Neutrophil (primary cell): ENCODE measurements at regions not wholly inside any gene's neighbourhood (a gene's known extent, or its start where the extent isn't known, plus 50 kb on each side); places are given as distances from the start of the nearest gene placed in this dataset.

Experiments used
- H3K27ac ChIP-seq: fragments of 200-600 bp; sonication (generic); 2 replicates; pipeline ENCODE4 v1.5.1; 2016; ENCODE audit warnings: mild to moderate bottlenecking, moderate library complexity
- H3K27me3 ChIP-seq: fragments of 200-600 bp; sonication (generic); 2 replicates; pipeline ENCODE4 v1.6.0; 2016; ENCODE audit warnings: mild to moderate bottlenecking
- H3K36me3 ChIP-seq: fragments of 200-600 bp; sonication (generic); 2 replicates; pipeline ENCODE4 v1.5.1; 2017
- H3K4me1 ChIP-seq, 2 experiments: fragments of 200-600 bp in 1 of 2; sonication (generic) in 1 of 2; 1 replicate in 1 of 2; 2 replicates in 1 of 2; pipeline versions ENCODE4 v1.5.1 to v1.6.1; 2013 to 2016; ENCODE audit warnings: low read depth in 1 of 2, low read length in 1 of 2, mild to moderate bottlenecking in 1 of 2, moderate library complexity in 1 of 2; ENCODE audit not compliant: control insufficient read depth in 1 of 2, insufficient read depth in 1 of 2
- H3K4me3 ChIP-seq, 2 experiments: fragments of 200-600 bp in 1 of 2; sonication (generic) in 1 of 2; 1 replicate in 1 of 2; 2 replicates in 1 of 2; pipeline ENCODE4 v1.5.1; 2013 to 2016; ENCODE audit warnings: low read depth in 1 of 2, low read length in 1 of 2, mild to moderate bottlenecking in 1 of 2, moderate library complexity in 1 of 2
- H3K9me3 ChIP-seq: fragments of 200-600 bp; sonication (generic); 2 replicates; pipeline ENCODE4 v1.5.1; 2016
- CTCF ChIP-seq: fragments of 200-600 bp; sonication (generic); IDR thresholded peaks from 2 replicates; pipeline ENCODE4 v1.5.1; 2016; ENCODE audit warnings: antibody characterized with exemption

GRCh38 chr16:79725051-79725450, 124.5 kb upstream of the MAF start:
- Histone ChIP-seq H3K4me3 (no peak overlapping the region), H3K9me3 (no peaks in the 10 kb centered on the region), H3K36me3 (no peaks in the 10 kb centered on the region), H3K27ac (no peak overlapping the region), H3K27me3 (no peaks in the 10 kb centered on the region), H3K4me1 (no peaks in the 10 kb centered on the region)
- TF ChIP-seq CTCF, result no peak

DNA sequence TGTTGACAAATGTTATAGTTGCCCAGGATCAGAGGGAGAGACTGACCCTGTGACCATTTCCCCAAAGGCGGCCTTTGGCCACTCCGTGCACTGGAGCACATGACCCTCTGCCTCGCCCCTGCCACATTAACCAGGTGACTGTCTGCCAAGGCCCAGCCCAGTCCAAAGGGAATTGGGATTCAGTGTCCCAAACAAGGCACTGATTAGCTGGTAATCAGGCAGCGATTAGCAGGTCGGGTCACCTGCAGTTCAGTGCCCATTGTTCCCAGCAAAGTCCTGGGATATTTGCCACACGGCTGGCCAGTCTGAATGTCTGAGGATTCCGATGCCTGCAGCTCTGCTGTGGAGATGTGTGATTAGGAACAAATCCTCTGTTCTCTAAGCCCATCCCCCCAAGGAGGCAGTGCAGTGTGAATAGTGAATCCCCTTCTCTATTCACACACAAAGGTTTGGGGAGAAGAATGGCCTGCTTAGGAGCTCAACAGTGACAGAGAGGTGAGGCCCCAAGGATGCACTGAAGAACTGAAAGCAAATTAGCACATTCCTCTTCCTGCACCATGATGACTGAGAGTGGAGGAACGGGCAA, 123.1 kb upstream of the MAF start:
- Histone ChIP-seq H3K4me1 (no peaks in the 10 kb centered on the region), H3K4me3 (no peak overlapping the region), H3K27ac (no peak overlapping the region), H3K36me3 (no peaks in the 10 kb centered on the region), H3K9me3 (no peaks in the 10 kb centered on the region), H3K27me3 (no peaks in the 10 kb centered on the region)
- no peak for TF ChIP-seq CTCF

DNA sequence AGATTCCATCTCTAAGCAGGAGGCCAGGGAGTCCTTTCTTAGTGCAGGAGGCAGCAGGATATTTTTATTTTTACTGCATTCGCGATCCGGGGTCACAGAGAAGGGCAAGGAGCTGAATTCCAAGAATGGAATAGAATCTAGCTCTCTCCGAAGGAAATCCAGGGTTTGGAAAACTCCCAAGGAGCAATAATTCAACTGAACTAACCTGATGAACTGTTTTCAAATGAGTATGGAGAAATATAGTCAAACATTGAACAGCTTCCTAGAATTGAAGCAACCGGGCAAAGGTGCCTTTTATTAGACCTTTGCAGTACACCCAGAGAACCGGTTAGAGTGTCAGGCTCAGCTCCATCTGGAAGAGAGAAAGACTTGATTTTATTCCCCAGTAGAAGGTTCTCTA, 120.7 kb upstream of the MAF start:
- Histone ChIP-seq H3K4me1 (no peaks in the 10 kb centered on the region), H3K4me3 (no peak overlapping the region), H3K27me3 (no peaks in the 10 kb centered on the region), H3K27ac (no peak overlapping the region), H3K9me3 (no peaks in the 10 kb centered on the region), H3K36me3 (no peaks in the 10 kb centered on the region)
- no peak for TF ChIP-seq CTCF

DNA sequence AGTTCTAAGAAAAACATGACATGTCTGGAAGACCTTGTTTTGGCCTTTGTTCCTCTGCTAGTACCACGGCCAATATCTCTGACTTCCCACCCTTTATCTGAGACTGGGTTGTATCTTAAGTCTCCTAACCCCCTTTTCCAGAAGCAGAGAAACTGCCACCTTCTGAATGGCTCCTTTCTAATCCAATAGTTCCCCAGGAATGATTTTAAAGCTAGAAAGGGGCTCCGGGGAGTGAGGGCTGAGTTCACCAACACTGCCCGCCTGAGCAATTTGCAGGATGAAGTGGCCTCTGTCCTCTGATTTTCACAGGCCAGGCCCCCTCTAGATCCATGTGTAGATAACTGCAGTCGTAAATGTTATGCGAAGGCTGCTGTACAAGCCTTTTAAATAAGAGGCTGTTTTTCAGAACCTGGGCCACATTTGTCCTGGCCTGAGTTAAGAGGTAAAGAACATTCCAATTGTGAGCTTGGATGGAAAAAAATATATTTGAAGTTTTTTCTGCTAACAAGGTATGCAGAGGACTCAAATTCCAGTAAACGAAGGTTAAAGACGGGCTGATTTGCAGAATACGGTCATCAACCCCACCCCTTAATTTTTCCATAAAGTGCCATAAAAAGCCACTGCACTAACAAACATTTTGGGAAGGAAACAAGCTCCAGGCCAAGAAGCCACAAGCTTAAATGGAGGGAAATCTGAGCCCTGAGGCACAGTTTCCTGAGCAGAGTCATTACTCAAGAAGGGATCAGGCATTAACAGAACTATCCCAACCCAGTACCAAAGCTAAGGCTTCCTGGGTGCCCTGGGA, 117.0 kb upstream of the MAF start:
- Histone ChIP-seq H3K36me3 (no peaks in the 10 kb centered on the region), H3K4me1 (no peaks in the 10 kb centered on the region)

DNA sequence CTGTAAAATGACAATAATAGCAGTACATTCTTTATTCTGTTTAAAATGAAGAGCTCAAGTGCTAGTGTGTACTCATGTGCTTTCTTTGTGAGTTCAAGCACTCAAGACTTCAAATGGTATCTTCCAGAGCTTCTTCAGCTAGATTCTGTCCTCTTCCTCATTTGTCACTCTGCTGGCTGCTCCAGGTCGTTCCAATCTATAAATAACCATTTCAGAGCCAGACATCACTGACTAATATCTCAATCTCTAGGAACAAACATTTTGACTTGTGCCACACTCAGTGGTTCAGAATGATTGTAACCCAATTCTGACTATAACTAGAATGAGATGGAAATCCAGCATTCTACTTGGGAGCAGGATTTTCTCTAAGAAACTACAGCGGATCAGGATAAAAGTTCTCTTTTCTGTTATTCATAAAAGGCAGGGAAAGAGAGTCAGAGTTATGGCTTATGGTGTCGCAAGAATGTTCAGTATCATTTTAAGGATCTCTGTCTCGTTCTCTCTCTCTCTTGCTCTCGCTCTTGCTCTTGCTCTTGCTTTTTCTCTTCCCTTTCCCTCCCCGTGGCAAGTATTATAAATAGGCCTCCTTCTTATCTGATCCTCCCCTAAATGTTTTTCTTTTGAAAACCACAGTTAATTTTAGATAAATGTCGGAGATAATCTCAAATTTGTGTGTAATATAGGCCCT, 116.3 kb upstream of the MAF start:
- Histone ChIP-seq H3K27ac (no peak overlapping the region), H3K4me3 (no peak overlapping the region), H3K36me3 (no peaks in the 10 kb centered on the region), H3K27me3 (no peaks in the 10 kb centered on the region), H3K4me1 (no peaks in the 10 kb centered on the region), H3K9me3 (no peaks in the 10 kb centered on the region)
- no peak for TF ChIP-seq CTCF

More for the DNA sequence above, 117.0 kb upstream of the MAF start:
- TF ChIP-seq CTCF, result no peak
- Histone ChIP-seq H3K9me3 (no peaks in the 10 kb centered on the region), H3K27ac (no peak overlapping the region), H3K4me3 (no peak overlapping the region), H3K27me3 (no peaks in the 10 kb centered on the region)
